Adrenal gland (tissue), 5 donors: ENCODE measurements at regions not wholly inside any gene's neighbourhood (a gene's known extent, or its start where the extent isn't known, plus 50 kb on each side); places are given as distances from the start of the nearest gene placed in this dataset.

ENCODE experiments used
- POLR2A ChIP-seq, 2 donors: fragments of 450-650 bp; IDR thresholded peaks; one replicate each; pipeline ENCODE4 v1.6.1; 2017; ENCODE audit warnings: antibody characterized with exemption in 2 of 2, mild to moderate bottlenecking in 2 of 2, moderate library complexity in 1 of 2
- TF ChIP-seq, protein P1 (sequence below), 6 experiments: fragments of 450-650 bp in 4 of 6; fragments of 200-600 bp in 2 of 6; sonication (generic) in 1 of 6; IDR thresholded peaks; 1 replicate in 5 of 6; 2 replicates in 1 of 6; pipeline versions ENCODE4 v1.5.1 to v1.8.0; 2016 to 2021; ENCODE audit warnings: antibody characterized with exemption in 6 of 6, mild to moderate bottlenecking in 2 of 6, moderate library complexity in 1 of 6
- donor health status: DM: no; HTN: no; CAD: no.

DNA sequence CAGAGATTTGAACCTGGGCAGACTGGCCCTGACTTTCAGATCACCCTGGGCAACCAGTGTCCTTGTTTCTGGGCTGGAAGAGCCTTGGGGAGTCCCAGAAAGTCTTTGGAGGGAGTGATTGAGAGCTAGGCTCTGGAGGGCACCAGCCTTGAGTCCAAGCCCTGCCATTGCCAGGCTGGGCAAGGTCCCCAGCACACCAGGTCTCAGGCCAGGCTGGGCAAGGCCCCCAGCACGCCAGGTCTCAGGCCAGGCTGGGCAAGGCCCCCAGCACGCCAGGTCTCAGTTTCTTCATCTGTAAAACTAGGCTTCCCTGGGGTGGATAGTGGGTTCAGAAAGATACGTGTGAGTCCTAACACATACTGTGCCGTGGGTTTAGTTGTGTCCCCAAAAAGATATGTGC is 135.0 kb downstream of the IRF8 start:
- TF ChIP-seq, protein P1, sequence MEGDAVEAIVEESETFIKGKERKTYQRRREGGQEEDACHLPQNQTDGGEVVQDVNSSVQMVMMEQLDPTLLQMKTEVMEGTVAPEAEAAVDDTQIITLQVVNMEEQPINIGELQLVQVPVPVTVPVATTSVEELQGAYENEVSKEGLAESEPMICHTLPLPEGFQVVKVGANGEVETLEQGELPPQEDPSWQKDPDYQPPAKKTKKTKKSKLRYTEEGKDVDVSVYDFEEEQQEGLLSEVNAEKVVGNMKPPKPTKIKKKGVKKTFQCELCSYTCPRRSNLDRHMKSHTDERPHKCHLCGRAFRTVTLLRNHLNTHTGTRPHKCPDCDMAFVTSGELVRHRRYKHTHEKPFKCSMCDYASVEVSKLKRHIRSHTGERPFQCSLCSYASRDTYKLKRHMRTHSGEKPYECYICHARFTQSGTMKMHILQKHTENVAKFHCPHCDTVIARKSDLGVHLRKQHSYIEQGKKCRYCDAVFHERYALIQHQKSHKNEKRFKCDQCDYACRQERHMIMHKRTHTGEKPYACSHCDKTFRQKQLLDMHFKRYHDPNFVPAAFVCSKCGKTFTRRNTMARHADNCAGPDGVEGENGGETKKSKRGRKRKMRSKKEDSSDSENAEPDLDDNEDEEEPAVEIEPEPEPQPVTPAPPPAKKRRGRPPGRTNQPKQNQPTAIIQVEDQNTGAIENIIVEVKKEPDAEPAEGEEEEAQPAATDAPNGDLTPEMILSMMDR (IDR thresholded peaks at IDR 0.05), result no peak
- TF ChIP-seq POLR2A (IDR thresholded peaks at IDR 0.05), result no peak
